ENCODE measurements at regions not wholly inside any gene's neighbourhood (a gene's known extent, or its start where the extent isn't known, plus 50 kb on each side); places are given as distances from the start of the nearest gene placed in this dataset.

GRCh38 chr18:41753826-41754225 lies 201.2 kb upstream of the PIK3C3 start:
- H4K20me1 ChIP-seq (ENCODE audit: insufficient read depth, low read length), result no peaks in the 10 kb centered on the region
- H3K4me2 ChIP-seq (ENCODE audit: low read length), result no peak overlapping the region
- no peaks in the 10 kb centered on the region for H3K36me3 ChIP-seq (ENCODE audit: insufficient read depth, low read length)
- no TSS peak for BruUV-seq (replicated peaks)
- no peaks in the 10 kb centered on the region for H3K4me1 ChIP-seq (ENCODE audit: insufficient read depth, low read length, poor library complexity, severe bottlenecking)
- intact Hi-C loops (cut with micrococcal nuclease; ENCODE audit: unreplicated experiment), result no loop called here
- H3K79me2 ChIP-seq (ENCODE audit: insufficient read depth, low read depth, low read length), result no peaks in the 10 kb centered on the region
- no peak overlapping the region for H3K4me3 ChIP-seq (ENCODE audit: low read depth, low read length, poor library complexity, severe bottlenecking)
- no peaks in the 10 kb centered on the region for H3K9me2 ChIP-seq (ENCODE audit: insufficient read depth, low read length)
- POLR2A ChIA-PET, result no interaction called here
- no peak overlapping the region for H3K27ac ChIP-seq (ENCODE audit: low read depth, low read length, poor library complexity, severe bottlenecking)
- H3K9me3 ChIP-seq (ENCODE audit: low read length), result no peaks in the 10 kb centered on the region
- H2AFZ ChIP-seq (ENCODE audit: low read length), result no peak overlapping the region
- CTCF ChIA-PET (ENCODE audit: unreplicated experiment), result no interaction called here
- TF ChIP-seq EZH2phosphoT487 (IDR thresholded peaks at IDR 0.05; ENCODE audit: borderline replicate concordance, low read depth, low read length) (no peak), CTCF (conservative IDR thresholded peaks at IDR 0.05; ENCODE audit: low read length) (no peak)
- DNase-seq (ENCODE audit: low spot score), result no peak

GRCh38 chr18:41752826-41753225 lies 202.2 kb upstream of the PIK3C3 start:
- H2AFZ ChIP-seq (ENCODE audit: low read length), result no peak overlapping the region
- no peak for TF ChIP-seq CTCF (conservative IDR thresholded peaks at IDR 0.05; ENCODE audit: low read length)
- TF ChIP-seq EZH2phosphoT487 (IDR thresholded peaks at IDR 0.05; ENCODE audit: borderline replicate concordance, low read depth, low read length), result no peak
- DNase-seq (ENCODE audit: low spot score), result no peak
- H3K27ac ChIP-seq (ENCODE audit: low read depth, low read length, poor library complexity, severe bottlenecking), result no peak overlapping the region
- no peaks in the 10 kb centered on the region for H3K9me3 ChIP-seq (ENCODE audit: low read length)
- ChIA-PET CTCF (ENCODE audit: unreplicated experiment) (no interaction called here), POLR2A (interaction anchor here (0.7 kb wide), 2 partner anchors 32 to 76 kb away, joined by 3 read pairs; no protein-coding TSS in a partner anchor)
- no peaks in the 10 kb centered on the region for H3K4me1 ChIP-seq (ENCODE audit: insufficient read depth, low read length, poor library complexity, severe bottlenecking)
- H4K20me1 ChIP-seq (ENCODE audit: insufficient read depth, low read length), result no peaks in the 10 kb centered on the region
- no peak overlapping the region for H3K4me2 ChIP-seq (ENCODE audit: low read length)
- H3K9me2 ChIP-seq (ENCODE audit: insufficient read depth, low read length), result no peaks in the 10 kb centered on the region
- no peaks in the 10 kb centered on the region for H3K79me2 ChIP-seq (ENCODE audit: insufficient read depth, low read depth, low read length)
- H3K4me3 ChIP-seq (ENCODE audit: low read depth, low read length, poor library complexity, severe bottlenecking), result no peak overlapping the region
- no TSS peak for BruUV-seq (replicated peaks)
- intact Hi-C loops (cut with micrococcal nuclease; ENCODE audit: unreplicated experiment), result no loop called here
- H3K36me3 ChIP-seq (ENCODE audit: insufficient read depth, low read length), result no peaks in the 10 kb centered on the region

- Histone ChIP-seq H3K4me2 (ENCODE audit: low read length) (no peak overlapping the region), H3K9me2 (ENCODE audit: insufficient read depth, low read length) (no peaks in the 10 kb centered on the region), H3K79me2 (ENCODE audit: insufficient read depth, low read depth, low read length) (no peaks in the 10 kb centered on the region), H3K9me3 (ENCODE audit: low read length) (no peaks in the 10 kb centered on the region), H2AFZ (ENCODE audit: low read length) (no peak overlapping the region), H3K36me3 (ENCODE audit: insufficient read depth, low read length) (no peaks in the 10 kb centered on the region), H3K4me1 (ENCODE audit: insufficient read depth, low read length, poor library complexity, severe bottlenecking) (no peaks in the 10 kb centered on the region), H4K20me1 (ENCODE audit: insufficient read depth, low read length) (no peaks in the 10 kb centered on the region), H3K27ac (ENCODE audit: low read depth, low read length, poor library complexity, severe bottlenecking) (no peak overlapping the region), H3K4me3 (ENCODE audit: low read depth, low read length, poor library complexity, severe bottlenecking) (no peak overlapping the region)
- TF ChIP-seq EZH2phosphoT487 (IDR thresholded peaks at IDR 0.05; ENCODE audit: borderline replicate concordance, low read depth, low read length) (no peak), CTCF (conservative IDR thresholded peaks at IDR 0.05; ENCODE audit: low read length) (no peak)
- POLR2A ChIA-PET, result no interaction called here
- CTCF ChIA-PET (ENCODE audit: unreplicated experiment), result no interaction called here
- no peak for DNase-seq (ENCODE audit: low spot score)
- BruUV-seq (replicated peaks), result no TSS peak
- intact Hi-C loops (cut with micrococcal nuclease; ENCODE audit: unreplicated experiment), result no loop called here
Observed at GRCh38 chr18:41751652-41752051, 203.4 kb upstream of the PIK3C3 start.
